Endodermal cell (in vitro differentiated cells): ENCODE measurements at regions not wholly inside any gene's neighbourhood (a gene's known extent, or its start where the extent isn't known, plus 50 kb on each side); places are given as distances from the start of the nearest gene placed in this dataset.
A peak's percentile ranks its signal among the peaks of the same experiment; 100 is the strongest.

Source experiments
- DNase-seq: peaks from one replicate; pipeline ENCODE4 v3.0.0-alpha.2; 2017
- H3K27ac ChIP-seq: 2 replicates; pipeline ENCODE4 v1.5.1; 2013; ENCODE audit warnings: mild to moderate bottlenecking, low read depth, low read length, moderate library complexity
- H3K27me3 ChIP-seq: 2 replicates; pipeline ENCODE4 v1.6.1; 2013; ENCODE audit warnings: mild to moderate bottlenecking, low read length, moderate library complexity; ENCODE audit not compliant: insufficient read depth, control insufficient read depth, poor library complexity, severe bottlenecking
- H3K36me3 ChIP-seq: 2 replicates; pipeline ENCODE4 v1.7.0; 2013; ENCODE audit warnings: mild to moderate bottlenecking, low read length, moderate library complexity; ENCODE audit not compliant: control insufficient read depth, insufficient read depth
- H3K4me1 ChIP-seq: one replicate; pipeline ENCODE4 v1.7.0; 2013; ENCODE audit warnings: low read length; ENCODE audit not compliant: control insufficient read depth, insufficient read depth
- H3K4me3 ChIP-seq: 2 replicates; pipeline ENCODE4 v1.5.1; 2013; ENCODE audit warnings: mild to moderate bottlenecking, low read length, moderate library complexity
- H3K9ac ChIP-seq: 2 replicates; pipeline ENCODE4 v1.6.1; 2013; ENCODE audit warnings: mild to moderate bottlenecking, low read length, moderate library complexity; ENCODE audit not compliant: poor library complexity, severe bottlenecking; ENCODE audit errors: extremely low read depth
- H3K9me3 ChIP-seq: 2 replicates; pipeline ENCODE4 v1.6.1; 2013; ENCODE audit warnings: mild to moderate bottlenecking, low read length, moderate library complexity; ENCODE audit not compliant: control insufficient read depth
- H3K27ac Mint-ChIP-seq: 2 replicates; pipeline ENCODE4 v1.8.0; 2020; ENCODE audit warnings: mixed read lengths
- H3K27me3 Mint-ChIP-seq: 2 replicates; pipeline ENCODE4 v1.8.0; 2021; ENCODE audit warnings: mild to moderate bottlenecking, mixed read lengths; ENCODE audit not compliant: insufficient read depth
- H3K36me3 Mint-ChIP-seq: 2 replicates; pipeline ENCODE4 v1.8.0; 2020; ENCODE audit warnings: low read depth, mixed read lengths
- H3K4me1 Mint-ChIP-seq: 2 replicates; pipeline ENCODE4 v1.8.0; 2020; ENCODE audit warnings: mixed read lengths
- H3K4me3 Mint-ChIP-seq: 2 replicates; pipeline ENCODE4 v1.8.0; 2020; ENCODE audit warnings: mild to moderate bottlenecking, moderate library complexity, mixed read lengths
- H3K9me3 Mint-ChIP-seq: 2 replicates; pipeline ENCODE4 v1.8.0; 2020; ENCODE audit warnings: mild to moderate bottlenecking, mixed read lengths
- WGBS, 2 experiments: methylation state at CpG; one replicate each; pipeline versions ENCODE4 v1.1.5 to v1.1.7; 2013; ENCODE audit warnings: missing lambda C conversion rate in 2 of 2, mixed read lengths in 1 of 2; ENCODE audit not compliant: insufficient coverage in 1 of 2, insufficient read length in 1 of 2; 5-methylcytosine and 5-hydroxymethylcytosine counted together
- TF ChIP-seq, protein P1 (sequence below): fragments of 200-600 bp; sonication (generic); conservative IDR thresholded peaks from 2 replicates; pipeline ENCODE4 v1.5.0; 2021; ENCODE audit warnings: antibody characterized with exemption, mild to moderate bottlenecking

GRCh38 chr1:233540816-233541215 lies 73.1 kb upstream of the KCNK1 start:
- Histone ChIP-seq H3K9me3 (peaks cover 17% of the 10 kb centered on the region), H3K4me3 (no peak overlapping the region), H3K36me3 (no peaks in the 10 kb centered on the region), H3K4me1 (peaks cover 13% of the 10 kb centered on the region), H3K27ac (no peak overlapping the region), H3K9ac (no peak overlapping the region), H3K27me3 (no peaks in the 10 kb centered on the region)
- H3K27me3 Mint-ChIP-seq: peaks cover 5% of the 10 kb centered on the region
- no peak for DNase-seq
- no peaks in the 10 kb centered on the region for H3K36me3 Mint-ChIP-seq
- H3K9me3 Mint-ChIP-seq: peaks cover 4% of the 10 kb centered on the region
- TF ChIP-seq, protein P1, sequence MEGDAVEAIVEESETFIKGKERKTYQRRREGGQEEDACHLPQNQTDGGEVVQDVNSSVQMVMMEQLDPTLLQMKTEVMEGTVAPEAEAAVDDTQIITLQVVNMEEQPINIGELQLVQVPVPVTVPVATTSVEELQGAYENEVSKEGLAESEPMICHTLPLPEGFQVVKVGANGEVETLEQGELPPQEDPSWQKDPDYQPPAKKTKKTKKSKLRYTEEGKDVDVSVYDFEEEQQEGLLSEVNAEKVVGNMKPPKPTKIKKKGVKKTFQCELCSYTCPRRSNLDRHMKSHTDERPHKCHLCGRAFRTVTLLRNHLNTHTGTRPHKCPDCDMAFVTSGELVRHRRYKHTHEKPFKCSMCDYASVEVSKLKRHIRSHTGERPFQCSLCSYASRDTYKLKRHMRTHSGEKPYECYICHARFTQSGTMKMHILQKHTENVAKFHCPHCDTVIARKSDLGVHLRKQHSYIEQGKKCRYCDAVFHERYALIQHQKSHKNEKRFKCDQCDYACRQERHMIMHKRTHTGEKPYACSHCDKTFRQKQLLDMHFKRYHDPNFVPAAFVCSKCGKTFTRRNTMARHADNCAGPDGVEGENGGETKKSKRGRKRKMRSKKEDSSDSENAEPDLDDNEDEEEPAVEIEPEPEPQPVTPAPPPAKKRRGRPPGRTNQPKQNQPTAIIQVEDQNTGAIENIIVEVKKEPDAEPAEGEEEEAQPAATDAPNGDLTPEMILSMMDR: no peak
- 93 to 94% methylated on average over 3 of the region's 3 CpGs for WGBS, 2 experiments
- H3K27ac Mint-ChIP-seq: no peak overlapping the region
- H3K4me1 Mint-ChIP-seq: peaks cover 14% of the 10 kb centered on the region
- H3K4me3 Mint-ChIP-seq: no peak overlapping the region

DNA sequence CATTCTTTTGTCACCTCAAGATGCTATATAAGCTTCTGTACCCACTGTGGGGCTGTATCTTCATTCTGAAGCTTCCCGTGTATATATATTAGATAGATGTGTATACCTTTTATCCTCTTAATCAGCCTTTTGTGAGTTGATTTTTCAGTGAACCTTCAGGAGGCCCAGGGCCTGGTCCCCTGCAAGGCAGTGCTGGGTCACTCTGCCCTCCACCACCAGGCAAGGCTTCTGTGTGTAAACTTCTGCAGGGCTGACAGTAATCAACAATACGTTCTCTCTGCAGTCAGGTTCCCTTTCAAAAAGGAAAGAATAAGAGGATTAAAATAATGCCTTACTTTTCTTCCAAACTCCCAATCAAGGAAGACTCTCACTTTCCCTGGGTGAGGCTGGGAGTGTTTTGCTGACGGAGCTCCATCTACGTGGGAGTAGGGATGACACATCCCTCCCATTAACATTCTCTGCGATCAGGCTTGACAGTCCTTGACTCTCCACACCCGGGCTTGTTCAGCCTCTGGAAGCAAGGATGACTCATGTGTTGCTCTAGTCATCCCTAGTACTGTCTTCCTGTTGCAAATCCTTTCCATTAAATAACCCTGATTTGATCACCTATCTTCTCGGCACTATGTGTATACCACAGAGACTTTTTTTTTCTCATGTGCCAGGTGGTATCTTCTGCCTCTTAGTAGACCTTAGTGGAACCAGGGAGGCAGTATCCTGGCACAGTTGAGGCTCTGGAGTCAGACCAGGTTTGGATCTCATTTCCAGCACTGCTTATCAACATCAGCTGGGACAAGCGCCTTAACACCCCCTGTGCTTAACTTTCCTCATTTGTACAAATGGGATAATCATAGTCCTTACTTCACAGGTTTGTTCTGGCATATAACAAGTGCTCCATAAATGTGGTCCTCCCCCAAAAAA lies 70.3 kb upstream of the KCNK1 start:
- Histone ChIP-seq H3K27ac (no peak overlapping the region), H3K9ac (no peak overlapping the region), H3K27me3 (no peaks in the 10 kb centered on the region), H3K4me3 (no peak overlapping the region), H3K9me3 (peaks cover 20% of the 10 kb centered on the region), H3K36me3 (no peaks in the 10 kb centered on the region), H3K4me1 (peaks cover 13% of the 10 kb centered on the region)
- TF ChIP-seq, protein P1: no peak
- Mint-ChIP-seq H3K4me1 (peaks cover 14% of the 10 kb centered on the region), H3K36me3 (no peaks in the 10 kb centered on the region), H3K9me3 (peaks cover 14% of the 10 kb centered on the region), H3K27ac (no peak overlapping the region), H3K4me3 (no peak overlapping the region), H3K27me3 (peaks cover 9% of the 10 kb centered on the region)
- 67 to 77% methylated on average over 4 to 7 of the region's 8 CpGs for WGBS, 2 experiments
- DNase-seq: peak; percentile 53

GRCh38 chr1:233544304-233544703 lies 69.6 kb upstream of the KCNK1 start:
- Histone ChIP-seq H3K4me3 (no peak overlapping the region), H3K27ac (no peak overlapping the region), H3K36me3 (no peaks in the 10 kb centered on the region), H3K9me3 (peaks cover 18% of the 10 kb centered on the region), H3K4me1 (peaks cover 13% of the 10 kb centered on the region), H3K9ac (no peak overlapping the region), H3K27me3 (no peaks in the 10 kb centered on the region)
- Mint-ChIP-seq H3K27ac (no peak overlapping the region), H3K27me3 (peaks cover 10% of the 10 kb centered on the region), H3K4me1 (peaks cover 14% of the 10 kb centered on the region), H3K36me3 (no peaks in the 10 kb centered on the region), H3K4me3 (no peak overlapping the region), H3K9me3 (peaks cover 14% of the 10 kb centered on the region)
- 89 to 94% methylated on average over 4 to 5 of the region's 5 CpGs for WGBS, 2 experiments
- TF ChIP-seq, protein P1: no peak
- no peak for DNase-seq
